ENCODE measurements at regions not wholly inside any gene's neighbourhood (a gene's known extent, or its start where the extent isn't known, plus 50 kb on each side); places are given as distances from the start of the nearest gene placed in this dataset.
"Not testable (repeated sequence)": the region's sequence is repeated elsewhere in the genome, so short reads cannot be mapped to it uniquely, and the experiment has no call there.

DNA sequence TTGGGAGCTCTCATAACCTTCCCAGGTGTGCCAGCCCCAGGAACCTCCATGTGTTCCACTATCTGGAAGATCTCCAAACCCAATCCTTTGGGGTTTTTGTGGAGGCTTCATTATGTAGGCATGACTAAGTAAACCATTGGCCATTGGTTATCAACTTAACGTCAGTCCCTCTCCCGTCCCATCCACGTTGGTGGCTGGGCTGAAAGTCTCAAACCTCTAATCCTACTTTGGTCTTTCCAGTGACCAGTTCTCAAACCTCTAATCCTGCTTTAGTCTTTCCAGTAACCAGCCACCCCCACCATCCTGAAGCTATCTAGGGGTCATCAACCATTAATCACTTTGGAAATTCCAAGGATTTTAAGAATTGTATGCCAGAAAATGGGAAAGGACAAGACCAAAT lies 704.7 kb upstream of the TMEFF2 start:
- Histone ChIP-seq H3K36me3 (no peaks in the 10 kb centered on the region), H3K27me3 (no peaks in the 10 kb centered on the region), H3K9me3 (no peaks in the 10 kb centered on the region), H3K27ac (no peak overlapping the region), H3K4me1 (no peaks in the 10 kb centered on the region), H3K4me3 (no peak overlapping the region)
- TF ChIP-seq POLR2A (IDR thresholded peaks at IDR 0.05) (no peak), POLR2AphosphoS5 (IDR thresholded peaks at IDR 0.05) (no peak)
- TF ChIP-seq, protein P1, sequence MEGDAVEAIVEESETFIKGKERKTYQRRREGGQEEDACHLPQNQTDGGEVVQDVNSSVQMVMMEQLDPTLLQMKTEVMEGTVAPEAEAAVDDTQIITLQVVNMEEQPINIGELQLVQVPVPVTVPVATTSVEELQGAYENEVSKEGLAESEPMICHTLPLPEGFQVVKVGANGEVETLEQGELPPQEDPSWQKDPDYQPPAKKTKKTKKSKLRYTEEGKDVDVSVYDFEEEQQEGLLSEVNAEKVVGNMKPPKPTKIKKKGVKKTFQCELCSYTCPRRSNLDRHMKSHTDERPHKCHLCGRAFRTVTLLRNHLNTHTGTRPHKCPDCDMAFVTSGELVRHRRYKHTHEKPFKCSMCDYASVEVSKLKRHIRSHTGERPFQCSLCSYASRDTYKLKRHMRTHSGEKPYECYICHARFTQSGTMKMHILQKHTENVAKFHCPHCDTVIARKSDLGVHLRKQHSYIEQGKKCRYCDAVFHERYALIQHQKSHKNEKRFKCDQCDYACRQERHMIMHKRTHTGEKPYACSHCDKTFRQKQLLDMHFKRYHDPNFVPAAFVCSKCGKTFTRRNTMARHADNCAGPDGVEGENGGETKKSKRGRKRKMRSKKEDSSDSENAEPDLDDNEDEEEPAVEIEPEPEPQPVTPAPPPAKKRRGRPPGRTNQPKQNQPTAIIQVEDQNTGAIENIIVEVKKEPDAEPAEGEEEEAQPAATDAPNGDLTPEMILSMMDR (IDR thresholded peaks at IDR 0.05), result no peak
- intact Hi-C loops (cut with DNase I; ENCODE audit: low total_unique reads), result no loop called here
- no peak for DNase-seq (ENCODE audit: low spot score in 2 of 2)

DNA sequence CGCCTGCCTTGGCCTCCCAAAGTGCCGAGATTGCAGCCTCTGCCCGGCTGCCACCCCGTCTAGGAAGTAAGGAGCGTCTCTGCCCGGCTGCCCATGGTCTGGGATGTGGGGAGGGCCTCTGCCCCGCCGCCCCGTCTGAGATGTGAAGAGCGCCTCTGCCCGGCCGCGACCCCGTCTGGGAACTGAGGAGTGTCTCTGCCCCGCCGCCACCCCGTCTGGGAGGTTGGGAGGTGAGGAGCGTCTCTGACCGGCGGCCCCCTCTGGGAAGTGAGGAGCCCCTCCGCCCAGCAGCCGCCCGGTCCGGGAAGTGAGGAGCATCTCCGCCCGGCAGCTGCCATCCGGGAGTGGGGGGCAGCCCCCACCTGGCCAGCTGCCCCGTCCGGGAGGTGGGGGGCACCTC lies 699.2 kb upstream of the TMEFF2 start:
- H3K36me3 ChIP-seq, result not testable (repeated sequence)

DNA sequence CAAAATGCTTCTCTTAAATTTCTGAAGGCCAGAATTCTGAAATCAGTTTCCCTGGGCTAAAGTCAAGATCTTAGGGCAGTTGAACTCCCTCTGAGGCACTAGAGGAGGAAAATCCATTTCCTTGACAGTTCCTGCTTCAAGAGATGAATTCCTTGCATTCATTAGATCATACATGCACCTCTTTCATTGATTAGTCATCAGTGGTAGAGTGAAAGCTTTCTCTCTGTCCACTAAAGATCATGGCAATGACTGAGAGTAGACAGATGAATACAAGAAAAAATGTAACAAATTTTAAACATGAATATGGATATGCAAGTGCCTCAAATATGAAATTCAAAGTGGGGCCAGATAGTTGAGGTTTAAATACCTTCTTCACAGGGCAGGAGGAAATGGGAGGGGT lies 693.4 kb upstream of the TMEFF2 start:
- no peak for DNase-seq (ENCODE audit: low spot score in 2 of 2)
- Histone ChIP-seq H3K27me3 (no peaks in the 10 kb centered on the region), H3K4me1 (no peaks in the 10 kb centered on the region), H3K27ac (no peak overlapping the region), H3K4me3 (no peak overlapping the region), H3K36me3 (no peaks in the 10 kb centered on the region), H3K9me3 (no peaks in the 10 kb centered on the region)
- TF ChIP-seq, protein P1 (IDR thresholded peaks at IDR 0.05), result no peak
- TF ChIP-seq POLR2AphosphoS5 (IDR thresholded peaks at IDR 0.05) (no peak), POLR2A (IDR thresholded peaks at IDR 0.05) (no peak)
- intact Hi-C loops (cut with DNase I; ENCODE audit: low total_unique reads), result no loop called here

More for the DNA sequence above, 699.2 kb upstream of the TMEFF2 start:
- H3K27me3 ChIP-seq; H3K4me3 ChIP-seq; intact Hi-C loops (cut with DNase I; ENCODE audit: low total_unique reads); H3K27ac ChIP-seq; DNase-seq (ENCODE audit: low spot score in 2 of 2); H3K4me1 ChIP-seq; H3K9me3 ChIP-seq: not testable (repeated sequence)

DNA sequence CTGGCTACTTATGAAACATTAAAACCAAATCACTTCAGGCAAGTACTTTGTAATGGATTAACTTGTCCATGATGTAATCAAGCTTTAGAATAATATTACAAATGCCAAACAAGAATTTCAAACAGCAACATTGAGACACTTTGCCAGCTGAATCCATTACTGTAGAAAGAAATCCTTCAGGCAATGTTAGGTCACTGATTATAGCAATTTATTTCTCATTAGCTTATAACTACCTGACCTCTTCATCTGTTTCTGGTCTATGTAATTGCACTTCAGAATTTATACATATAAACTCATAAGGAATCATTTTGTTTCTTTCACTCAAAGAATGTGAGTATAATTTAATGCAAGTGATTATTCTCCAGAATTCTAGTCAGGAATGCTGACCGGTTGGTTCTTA lies 692.6 kb upstream of the TMEFF2 start:
- no peaks in the 10 kb centered on the region for H3K4me1 ChIP-seq
- intact Hi-C loops (cut with DNase I; ENCODE audit: low total_unique reads), result no loop called here

DNA sequence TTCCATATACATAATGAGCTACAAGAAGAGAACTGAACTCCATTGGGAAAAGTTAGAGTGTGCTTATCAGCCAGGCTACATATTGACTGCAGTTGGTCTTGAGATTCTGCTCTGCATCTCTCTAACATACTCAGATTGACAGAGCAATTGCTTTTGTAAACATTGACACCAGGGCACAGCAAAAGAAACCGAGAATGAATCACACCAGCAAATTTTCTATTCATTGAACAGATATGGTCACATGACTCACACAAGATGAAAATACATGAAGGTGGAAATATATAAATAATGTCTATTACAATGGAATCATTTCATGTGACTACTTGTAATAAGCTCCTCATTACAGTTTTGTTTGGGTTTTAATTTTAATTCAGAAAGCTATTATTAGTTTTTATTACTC lies 691.9 kb upstream of the TMEFF2 start:
- TF ChIP-seq, protein P1 (IDR thresholded peaks at IDR 0.05), result no peak
- TF ChIP-seq POLR2A (IDR thresholded peaks at IDR 0.05) (no peak), POLR2AphosphoS5 (IDR thresholded peaks at IDR 0.05) (no peak)
- H3K27me3 ChIP-seq, result peaks cover 0 to 3% of the 10 kb centered on the region in 2 donors
- DNase-seq (ENCODE audit: low spot score in 2 of 2), result no peak
- H3K27ac ChIP-seq, result no peak overlapping the region
- no peaks in the 10 kb centered on the region for H3K36me3 ChIP-seq
- no peaks in the 10 kb centered on the region for H3K9me3 ChIP-seq
- no peak overlapping the region for H3K4me3 ChIP-seq
- intact Hi-C loops (cut with DNase I; ENCODE audit: low total_unique reads), result no loop called here
- no peaks in the 10 kb centered on the region for H3K4me1 ChIP-seq

More for the DNA sequence above, 692.6 kb upstream of the TMEFF2 start:
- H3K36me3 ChIP-seq, result no peaks in the 10 kb centered on the region
- TF ChIP-seq, protein P1 (IDR thresholded peaks at IDR 0.05), result no peak
- no peak for TF ChIP-seq POLR2AphosphoS5 (IDR thresholded peaks at IDR 0.05)
- TF ChIP-seq POLR2A (IDR thresholded peaks at IDR 0.05), result no peak
- H3K9me3 ChIP-seq, result no peaks in the 10 kb centered on the region
- no peak overlapping the region for H3K27ac ChIP-seq
- DNase-seq (ENCODE audit: low spot score in 2 of 2), result no peak
- no peak overlapping the region for H3K4me3 ChIP-seq
- H3K27me3 ChIP-seq, result peaks cover 0 to 3% of the 10 kb centered on the region in 2 donors

DNA sequence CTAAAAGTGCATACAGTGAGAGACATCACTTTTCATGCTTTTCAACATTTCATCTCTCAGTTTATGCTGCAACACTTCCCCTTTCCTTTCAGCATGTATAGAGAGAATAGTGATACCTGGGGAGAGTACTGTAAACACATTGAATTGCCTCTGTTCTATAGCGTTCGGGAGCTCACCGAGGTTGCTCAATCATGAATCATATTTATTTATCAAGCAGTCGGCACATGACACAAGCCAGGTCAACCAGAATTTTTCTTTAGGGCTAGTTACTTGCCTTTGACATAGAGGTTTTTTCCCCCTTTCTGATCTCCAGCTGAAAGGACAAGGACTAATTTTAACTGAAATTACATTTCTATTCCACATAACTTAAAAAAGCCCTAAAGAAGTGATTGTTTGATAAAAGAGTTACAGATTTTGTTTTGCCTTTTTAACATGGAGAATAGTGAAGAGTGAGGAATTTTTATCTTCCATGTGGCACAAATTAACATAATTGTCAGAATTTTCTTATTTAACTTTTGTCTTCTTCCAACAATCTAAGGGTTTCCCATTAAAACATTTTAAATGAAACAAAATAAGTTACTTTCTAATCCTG lies 690.9 kb upstream of the TMEFF2 start:
- no peak for DNase-seq (ENCODE audit: low spot score in 2 of 2)
- Histone ChIP-seq H3K27ac (no peak overlapping the region), H3K9me3 (no peaks in the 10 kb centered on the region), H3K27me3 (peaks cover 0 to 3% of the 10 kb centered on the region in 2 donors), H3K4me1 (no peaks in the 10 kb centered on the region), H3K4me3 (no peak overlapping the region), H3K36me3 (no peaks in the 10 kb centered on the region)
- intact Hi-C loops (cut with DNase I; ENCODE audit: low total_unique reads), result no loop called here
- TF ChIP-seq, protein P1 (IDR thresholded peaks at IDR 0.05), result no peak
- TF ChIP-seq POLR2A (IDR thresholded peaks at IDR 0.05) (no peak), POLR2AphosphoS5 (IDR thresholded peaks at IDR 0.05) (no peak)

Measured in breast epithelium (tissue), 4 donors.